ENCODE measurements at regions not wholly inside any gene's neighbourhood (a gene's known extent, or its start where the extent isn't known, plus 50 kb on each side); places are given as distances from the start of the nearest gene placed in this dataset.

DNA sequence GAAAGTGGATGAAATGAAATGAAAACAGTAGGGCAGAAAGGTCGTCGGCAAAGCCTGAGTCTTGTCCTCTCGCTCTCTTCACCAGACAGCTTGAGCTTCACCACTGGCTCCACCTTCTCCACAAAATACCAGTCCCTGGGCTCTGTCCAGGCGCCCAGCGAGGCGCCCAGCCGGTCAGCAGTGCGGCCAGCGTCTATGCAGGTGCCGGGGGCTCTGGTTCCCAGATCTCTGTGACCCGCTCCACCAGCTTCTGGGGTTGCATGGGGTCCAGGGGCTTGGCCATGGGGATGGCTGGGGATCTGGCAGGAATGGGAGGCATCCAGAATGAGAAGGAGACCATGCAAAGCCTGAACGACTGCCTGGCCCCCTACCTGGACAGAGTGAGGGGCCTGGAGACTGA is 600.5 kb upstream of the ZP4 start:
- TF ChIP-seq, protein P1, sequence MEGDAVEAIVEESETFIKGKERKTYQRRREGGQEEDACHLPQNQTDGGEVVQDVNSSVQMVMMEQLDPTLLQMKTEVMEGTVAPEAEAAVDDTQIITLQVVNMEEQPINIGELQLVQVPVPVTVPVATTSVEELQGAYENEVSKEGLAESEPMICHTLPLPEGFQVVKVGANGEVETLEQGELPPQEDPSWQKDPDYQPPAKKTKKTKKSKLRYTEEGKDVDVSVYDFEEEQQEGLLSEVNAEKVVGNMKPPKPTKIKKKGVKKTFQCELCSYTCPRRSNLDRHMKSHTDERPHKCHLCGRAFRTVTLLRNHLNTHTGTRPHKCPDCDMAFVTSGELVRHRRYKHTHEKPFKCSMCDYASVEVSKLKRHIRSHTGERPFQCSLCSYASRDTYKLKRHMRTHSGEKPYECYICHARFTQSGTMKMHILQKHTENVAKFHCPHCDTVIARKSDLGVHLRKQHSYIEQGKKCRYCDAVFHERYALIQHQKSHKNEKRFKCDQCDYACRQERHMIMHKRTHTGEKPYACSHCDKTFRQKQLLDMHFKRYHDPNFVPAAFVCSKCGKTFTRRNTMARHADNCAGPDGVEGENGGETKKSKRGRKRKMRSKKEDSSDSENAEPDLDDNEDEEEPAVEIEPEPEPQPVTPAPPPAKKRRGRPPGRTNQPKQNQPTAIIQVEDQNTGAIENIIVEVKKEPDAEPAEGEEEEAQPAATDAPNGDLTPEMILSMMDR (conservative IDR thresholded peaks at IDR 0.05; ENCODE audit: low read length): no peak
- no peak for TF ChIP-seq EZH2phosphoT487 (IDR thresholded peaks at IDR 0.05; ENCODE audit: borderline replicate concordance)
